RWPE1 (cell line): ENCODE measurements at regions not wholly inside any gene's neighbourhood (a gene's known extent, or its start where the extent isn't known, plus 50 kb on each side); places are given as distances from the start of the nearest gene placed in this dataset.

ENCODE experiments used
- CTCF ChIA-PET: fragments of 350-600 bp; sonication (Branson Sonifier 250); formaldehyde crosslinking; extraction: SDS; loops from one replicate; lab custom pipeline; 2021; lab: Yijun Ruan, JAX
- POLR2A ChIA-PET: fragments of 400-600 bp; formaldehyde crosslinking; extraction: SDS; loops from one replicate; lab custom pipeline; 2020; ENCODE audit warnings: antibody characterized with exemption; ENCODE audit not compliant: low non-redundant PET; lab: Yijun Ruan, JAX
- DNase-seq: peaks from one replicate; pipeline ENCODE4 v3.0.0; 2012; ENCODE audit warnings: low spot score
- H3K27ac ChIP-seq: fragments of 450-650 bp; 2 replicates; pipeline ENCODE4 v1.5.1; 2017
- CTCF ChIP-seq: fragments of 450-650 bp; conservative IDR thresholded peaks from 2 replicates; pipeline ENCODE4 v1.5.1; 2017; ENCODE audit warnings: low read depth, mild to moderate bottlenecking

- no peak for DNase-seq
- H3K27ac ChIP-seq = no peak overlapping the region
- ChIA-PET POLR2A (no interaction called here), CTCF (interaction anchor here (0.7 kb wide), 1 partner anchor 147 kb away, joined by 3 read pairs; no protein-coding TSS in a partner anchor)
- TF ChIP-seq CTCF = no peak
Measured at GRCh38 chr15:98437752-98438151, 210.6 kb upstream of the IGF1R start.

GRCh38 chr15:98438326-98438725, 210.0 kb upstream of the IGF1R start:
- POLR2A ChIA-PET = no interaction called here
- CTCF ChIA-PET = interaction anchor here (0.7 kb wide), 1 partner anchor 147 kb away, joined by 3 read pairs; no protein-coding TSS in a partner anchor
- TF ChIP-seq CTCF = no peak
- H3K27ac ChIP-seq = no peak overlapping the region
- DNase-seq = no peak

DNA sequence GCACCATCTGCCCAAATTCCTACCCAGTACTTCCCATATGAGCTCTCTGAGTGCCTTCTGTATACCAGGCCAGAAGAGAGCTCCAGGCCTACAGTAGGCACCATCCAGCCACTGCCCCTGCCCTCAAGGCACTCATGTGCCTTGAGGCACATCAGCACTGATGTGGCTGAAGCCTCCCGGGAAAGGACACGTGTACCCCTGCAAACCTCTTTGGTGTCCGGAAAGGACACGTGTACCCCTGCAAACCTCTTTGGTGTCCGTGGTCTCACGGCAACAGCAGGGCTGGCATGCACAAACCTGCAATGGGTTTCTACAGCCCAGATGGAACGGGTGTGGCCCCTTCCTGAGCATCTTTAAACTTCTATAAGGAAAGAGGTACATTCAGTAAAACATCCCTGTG, 209.4 kb upstream of the IGF1R start:
- ChIA-PET POLR2A (no interaction called here), CTCF (interaction anchor here (1.2 kb wide), 1 partner anchor 10 kb away, joined by 5 read pairs; no protein-coding TSS in a partner anchor)
- DNase-seq = no peak
- TF ChIP-seq CTCF = no peak
- H3K27ac ChIP-seq = no peak overlapping the region

DNA sequence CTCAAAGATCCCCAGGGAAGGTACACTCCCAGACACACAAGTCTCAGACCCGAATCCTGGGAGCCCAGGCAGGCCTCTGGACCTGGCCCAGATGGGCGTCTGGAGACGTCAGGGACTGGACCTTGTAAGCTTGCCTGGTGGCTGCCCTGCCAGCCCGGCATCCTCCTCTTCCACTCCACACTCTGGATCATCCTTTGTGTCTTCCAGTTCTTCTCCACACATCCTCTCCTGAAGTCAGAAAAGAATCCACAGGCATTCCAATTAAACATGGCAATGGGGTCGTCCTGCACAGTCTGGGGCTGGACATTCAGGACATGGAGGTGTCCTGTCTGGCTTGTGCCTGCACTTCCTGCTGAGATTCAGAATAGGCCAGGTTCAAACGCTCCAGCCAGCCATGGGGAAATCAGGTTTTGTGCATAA, 208.8 kb upstream of the IGF1R start:
- no peak for DNase-seq
- CTCF ChIA-PET = interaction anchor here (1.2 kb wide), 1 partner anchor 11 kb away, joined by 5 read pairs; no protein-coding TSS in a partner anchor
- POLR2A ChIA-PET = no interaction called here
- H3K27ac ChIP-seq = no peak overlapping the region
- no peak for TF ChIP-seq CTCF

- H3K27ac ChIP-seq = no peak overlapping the region
- DNase-seq = peak; percentile 30
- POLR2A ChIA-PET = no interaction called here
- CTCF ChIA-PET = interaction anchor here (1.1 kb wide), 1 partner anchor 127 kb away, joined by 3 read pairs; no protein-coding TSS in a partner anchor
- TF ChIP-seq CTCF = no peak
Measured at GRCh38 chr15:98440917-98441316, 207.4 kb upstream of the IGF1R start.

GRCh38 chr15:98441599-98441998, 206.7 kb upstream of the IGF1R start:
- no peak overlapping the region for H3K27ac ChIP-seq
- POLR2A ChIA-PET = no interaction called here
- CTCF ChIA-PET = interaction anchor here (0.6 to 1.1 kb wide), 6 partner anchors 15 to 619 kb away, joined by 3 to 8 read pairs (median 3); no protein-coding TSS in a partner anchor
- DNase-seq = no peak
- TF ChIP-seq CTCF = no peak
